ENCODE measurements at regions not wholly inside any gene's neighbourhood (a gene's known extent, or its start where the extent isn't known, plus 50 kb on each side); places are given as distances from the start of the nearest gene placed in this dataset.

- Mint-ChIP-seq H3K9me3 (ENCODE audit: insufficient read depth) (no peaks in the 10 kb centered on the region), H3K4me3 (no peak overlapping the region), H3K27me3 (no peaks in the 10 kb centered on the region), H3K4me1 (no peaks in the 10 kb centered on the region), H3K27ac (no peak overlapping the region)
- Histone ChIP-seq H3K9ac (ENCODE audit: low read length) (no peak overlapping the region), H4K20me1 (ENCODE audit: control insufficient read depth, insufficient read depth, low read length, poor library complexity, severe bottlenecking) (no peaks in the 10 kb centered on the region), H3K79me2 (ENCODE audit: control insufficient read depth, insufficient read depth, low read length) (no peaks in the 10 kb centered on the region), H3K27me3 (replicated peaks in 1 of 4; ENCODE audit: control extremely low read depth in 1 of 4, control insufficient read depth in 3 of 4, insufficient read depth in 4 of 4, low read length in 3 of 4) (no peaks in the 10 kb centered on the region), H3K36me3 (replicated peaks in 1 of 2; ENCODE audit: control extremely low read depth in 1 of 2, control insufficient read depth in 1 of 2, extremely low read depth in 1 of 2, insufficient read depth in 2 of 2, low read length in 1 of 2) (no peaks in the 10 kb centered on the region), H3K9me3 (ENCODE audit: control extremely low read depth in 1 of 3, control insufficient read depth in 2 of 3, insufficient read depth in 1 of 3, low read length in 2 of 3) (no peaks in the 10 kb centered on the region), H3K4me2 (replicated peaks; ENCODE audit: low read depth, low read length, poor library complexity, severe bottlenecking) (no peak overlapping the region), H3K4me1 (ENCODE audit: control insufficient read depth in 2 of 2, insufficient read depth in 2 of 2, low read length in 2 of 2) (no peaks in the 10 kb centered on the region), H2AFZ (ENCODE audit: insufficient read depth, low read depth, low read length, poor library complexity, severe bottlenecking) (no peak overlapping the region), H3K4me3 (ENCODE audit: control extremely low read depth in 1 of 5, extremely low read depth in 1 of 5, insufficient read depth in 1 of 5, low read depth in 2 of 5, low read length in 4 of 5) (no peak overlapping the region), H3K27ac (ENCODE audit: low read length in 2 of 2) (no peak overlapping the region)
- TF ChIP-seq CTCF (IDR thresholded peaks at IDR 0.05): no peak
- no peak for TF ChIP-seq EZH2 (IDR thresholded peaks at IDR 0.05; ENCODE audit: borderline replicate concordance, insufficient read depth, low read depth, low read length, poor library complexity, severe bottlenecking)
- ATAC-seq (ENCODE audit: low read depth) (no peak), DNase-seq (no peak)
- ChIA-PET CTCF (no interaction called here), POLR2A (no interaction called here)
- intact Hi-C loops (cut with micrococcal nuclease): no loop called here
- WGBS (ENCODE audit: insufficient coverage): 40% methylated on average over 2 of the region's 2 CpGs
These were observed 159.6 kb upstream of the LEF1 start for GRCh38 chr4:108328383-108328732.

- no peaks in the 10 kb centered on the region for H3K9me3 ChIP-seq (ENCODE audit: control extremely low read depth in 1 of 3, control insufficient read depth in 2 of 3, insufficient read depth in 1 of 3, low read length in 2 of 3)
- no peak for TF ChIP-seq EZH2 (IDR thresholded peaks at IDR 0.05; ENCODE audit: borderline replicate concordance, insufficient read depth, low read depth, low read length, poor library complexity, severe bottlenecking)
- no peak for TF ChIP-seq CTCF (IDR thresholded peaks at IDR 0.05)
- H3K4me1 ChIP-seq (ENCODE audit: control insufficient read depth in 2 of 2, insufficient read depth in 2 of 2, low read length in 2 of 2): no peaks in the 10 kb centered on the region
- H3K4me2 ChIP-seq (replicated peaks; ENCODE audit: low read depth, low read length, poor library complexity, severe bottlenecking): no peak overlapping the region
- H3K27ac ChIP-seq (ENCODE audit: low read length in 2 of 2): no peak overlapping the region
- H3K9ac ChIP-seq (ENCODE audit: low read length): no peak overlapping the region
- ATAC-seq (ENCODE audit: low read depth) (no peak), DNase-seq (no peak)
- intact Hi-C loops (cut with micrococcal nuclease): no loop called here
- POLR2A ChIA-PET: no interaction called here
- no peaks in the 10 kb centered on the region for H3K27me3 ChIP-seq (replicated peaks in 1 of 4; ENCODE audit: control extremely low read depth in 1 of 4, control insufficient read depth in 3 of 4, insufficient read depth in 4 of 4, low read length in 3 of 4)
- no peak overlapping the region for H2AFZ ChIP-seq (ENCODE audit: insufficient read depth, low read depth, low read length, poor library complexity, severe bottlenecking)
- CTCF ChIA-PET: no interaction called here
- no peaks in the 10 kb centered on the region for H3K4me1 Mint-ChIP-seq
- H3K9me3 Mint-ChIP-seq (ENCODE audit: insufficient read depth): no peaks in the 10 kb centered on the region
- no peaks in the 10 kb centered on the region for H3K79me2 ChIP-seq (ENCODE audit: control insufficient read depth, insufficient read depth, low read length)
- no peaks in the 10 kb centered on the region for H3K27me3 Mint-ChIP-seq
- no peak overlapping the region for H3K4me3 Mint-ChIP-seq
- H3K36me3 ChIP-seq (replicated peaks in 1 of 2; ENCODE audit: control extremely low read depth in 1 of 2, control insufficient read depth in 1 of 2, extremely low read depth in 1 of 2, insufficient read depth in 2 of 2, low read length in 1 of 2): no peaks in the 10 kb centered on the region
- H3K27ac Mint-ChIP-seq: no peak overlapping the region
- H4K20me1 ChIP-seq (ENCODE audit: control insufficient read depth, insufficient read depth, low read length, poor library complexity, severe bottlenecking): no peaks in the 10 kb centered on the region
- WGBS (ENCODE audit: insufficient coverage): 64% methylated on average over 4 of the region's 7 CpGs
- no peak overlapping the region for H3K4me3 ChIP-seq (ENCODE audit: control extremely low read depth in 1 of 5, extremely low read depth in 1 of 5, insufficient read depth in 1 of 5, low read depth in 2 of 5, low read length in 4 of 5)
These were observed 159.1 kb upstream of the LEF1 start for GRCh38 chr4:108327642-108328382.

All from B cell (primary cell).